T-helper 1 cell (primary cell): ENCODE measurements at regions not wholly inside any gene's neighbourhood (a gene's known extent, or its start where the extent isn't known, plus 50 kb on each side); places are given as distances from the start of the nearest gene placed in this dataset.
A peak's percentile ranks its signal among the peaks of the same experiment; 100 is the strongest.
"Not testable (repeated sequence)": the region's sequence is repeated elsewhere in the genome, so short reads cannot be mapped to it uniquely, and the experiment has no call there.

ENCODE experiments used
- DNase-seq, 5 donors: peaks; one replicate each; pipeline ENCODE4 v3.0.0-alpha.2; 2012 to 2020

DNA sequence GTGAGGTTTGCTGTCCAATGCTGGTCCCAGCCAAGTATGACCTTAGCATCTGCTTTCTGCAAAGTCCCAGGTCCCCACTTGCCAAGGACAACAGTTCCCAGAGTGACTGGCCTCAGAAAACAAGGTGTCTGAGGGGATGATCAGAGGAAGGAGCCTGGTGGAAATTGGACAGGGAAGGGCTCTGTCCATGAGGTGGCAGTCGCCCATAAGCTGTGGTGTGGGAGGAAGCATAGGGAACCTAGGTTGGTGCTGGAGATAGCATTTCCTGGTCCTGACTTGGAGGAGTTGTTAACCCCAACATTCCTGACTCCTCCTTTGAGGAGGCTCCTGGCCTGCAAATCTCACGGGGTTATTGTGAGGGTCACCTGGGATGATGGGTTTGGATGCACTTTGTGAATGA lies 77.8 kb downstream of the LIMS4 start:
- not testable (repeated sequence) for DNase-seq

DNA sequence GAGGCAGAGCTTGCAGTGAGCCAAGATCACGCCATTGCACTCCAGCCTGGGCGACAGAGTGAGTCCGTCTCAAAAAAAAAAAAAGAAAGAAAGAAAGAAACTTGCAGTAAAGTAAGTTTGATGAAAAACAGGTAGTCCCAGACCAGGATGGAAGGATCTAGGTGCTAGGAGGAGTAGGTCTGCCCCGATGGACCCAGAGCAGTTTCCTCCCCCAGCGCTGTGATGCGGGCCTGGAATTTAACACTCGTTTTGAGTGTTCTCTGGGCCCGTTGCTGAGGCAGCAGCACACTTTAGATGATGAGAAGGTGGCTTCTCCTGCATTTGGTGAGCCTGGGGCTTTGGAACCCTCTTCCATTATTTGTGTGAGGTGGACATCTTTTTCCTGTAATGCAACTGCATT lies 80.2 kb downstream of the LIMS4 start:
- not testable (repeated sequence) for DNase-seq

DNA sequence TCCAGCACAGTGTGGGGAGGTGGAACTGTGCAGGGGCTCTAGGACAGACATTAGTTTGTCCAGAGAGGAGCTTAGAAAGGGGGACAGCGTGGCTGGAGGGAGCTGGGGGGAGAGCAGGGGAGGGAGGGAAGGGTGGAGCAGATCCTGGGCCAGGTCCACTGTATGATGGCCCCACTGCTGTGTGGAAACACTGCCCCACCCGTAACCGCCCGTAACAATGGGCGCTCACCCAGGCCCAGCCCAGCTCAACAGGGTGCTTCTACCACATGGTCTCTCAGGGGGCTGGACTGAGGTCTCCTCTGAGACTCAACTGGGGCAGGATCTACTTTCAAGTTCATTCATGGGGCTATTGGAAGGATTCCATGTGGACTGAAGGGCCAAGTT lies 81.6 kb downstream of the LIMS4 start:
- not testable (repeated sequence) for DNase-seq

DNA sequence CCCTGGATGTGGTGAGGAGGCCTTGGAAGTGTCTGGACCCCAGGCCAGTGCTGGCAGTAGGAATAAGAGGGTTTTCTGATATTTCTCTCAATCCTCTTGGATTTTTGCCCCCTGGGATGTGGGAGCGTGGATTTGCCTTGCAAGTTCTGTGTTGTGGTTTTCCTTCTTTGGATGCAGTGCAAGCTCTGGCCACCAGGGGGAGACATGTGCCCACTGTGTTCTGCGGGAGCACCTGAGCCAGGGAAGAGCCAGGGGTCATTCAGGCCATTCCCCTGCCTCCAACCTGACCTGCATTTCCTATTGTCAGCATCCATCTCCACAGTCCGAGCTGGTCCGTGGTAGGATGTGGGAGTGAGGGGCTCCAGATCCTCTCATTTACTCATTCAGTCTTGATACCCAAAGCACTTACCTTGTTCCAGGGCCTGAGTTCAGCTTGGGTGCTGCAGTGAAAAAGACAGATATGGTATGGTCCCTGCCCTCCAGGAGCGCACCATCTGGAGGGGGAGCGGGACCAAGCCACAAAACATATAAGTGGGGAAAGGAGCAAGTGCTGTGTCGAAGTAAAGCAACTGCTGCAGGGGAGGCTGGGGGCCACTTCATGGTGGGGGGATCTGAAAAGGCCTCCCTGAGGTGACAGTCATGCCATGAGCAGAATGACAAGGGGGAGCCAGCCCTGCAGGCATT lies 82.1 kb downstream of the LIMS4 start:
- DNase-seq = peak in 1 of 5 donors; percentile 0

GRCh38 chr2:110387044-110387443 lies 85.6 kb downstream of the LIMS4 start:
- not testable (repeated sequence) for DNase-seq

DNA sequence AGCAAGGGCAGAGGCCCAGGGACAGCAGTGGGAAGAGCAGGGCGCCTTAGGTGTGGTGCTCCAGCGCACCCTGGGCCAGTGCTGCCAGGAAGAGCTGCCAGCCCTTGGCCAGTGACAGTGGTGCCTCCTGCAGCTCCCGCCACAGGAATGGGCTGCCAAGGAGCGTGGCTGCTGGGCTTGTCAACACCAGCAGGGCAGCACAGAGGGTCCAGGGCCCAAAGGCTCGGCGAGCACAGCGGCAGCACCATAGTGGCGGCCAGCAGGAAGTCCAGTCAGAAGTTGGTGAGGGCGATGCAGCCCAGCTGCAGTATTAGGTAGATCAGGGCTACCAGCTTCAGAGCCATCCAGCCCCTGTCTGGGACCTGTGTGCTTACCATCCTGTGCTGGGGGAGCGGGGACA lies 86.1 kb downstream of the LIMS4 start:
- DNase-seq = not testable (repeated sequence)

DNA sequence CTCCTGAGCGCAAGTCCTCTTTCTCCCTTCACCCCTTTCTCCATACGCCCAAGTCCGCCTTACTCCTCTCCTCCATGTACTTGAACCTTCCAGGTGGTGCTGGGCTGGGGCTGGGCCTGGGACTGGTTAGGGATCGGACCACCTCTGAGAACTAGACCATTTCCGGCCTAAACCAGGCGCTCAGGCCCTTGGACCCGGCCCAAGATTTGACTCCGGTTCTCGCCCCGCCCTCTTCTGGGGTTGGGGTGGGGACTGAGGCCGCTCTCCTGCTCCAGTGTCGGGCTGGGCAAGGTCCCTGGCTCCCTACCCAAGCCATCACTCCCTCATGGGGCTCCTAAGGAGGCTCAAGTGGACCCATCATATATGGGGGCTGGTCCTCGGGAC lies 87.9 kb downstream of the LIMS4 start:
- not testable (repeated sequence) for DNase-seq

GRCh38 chr2:110384109-110384735 lies 88.4 kb downstream of the LIMS4 start:
- DNase-seq = not testable (repeated sequence)

DNA sequence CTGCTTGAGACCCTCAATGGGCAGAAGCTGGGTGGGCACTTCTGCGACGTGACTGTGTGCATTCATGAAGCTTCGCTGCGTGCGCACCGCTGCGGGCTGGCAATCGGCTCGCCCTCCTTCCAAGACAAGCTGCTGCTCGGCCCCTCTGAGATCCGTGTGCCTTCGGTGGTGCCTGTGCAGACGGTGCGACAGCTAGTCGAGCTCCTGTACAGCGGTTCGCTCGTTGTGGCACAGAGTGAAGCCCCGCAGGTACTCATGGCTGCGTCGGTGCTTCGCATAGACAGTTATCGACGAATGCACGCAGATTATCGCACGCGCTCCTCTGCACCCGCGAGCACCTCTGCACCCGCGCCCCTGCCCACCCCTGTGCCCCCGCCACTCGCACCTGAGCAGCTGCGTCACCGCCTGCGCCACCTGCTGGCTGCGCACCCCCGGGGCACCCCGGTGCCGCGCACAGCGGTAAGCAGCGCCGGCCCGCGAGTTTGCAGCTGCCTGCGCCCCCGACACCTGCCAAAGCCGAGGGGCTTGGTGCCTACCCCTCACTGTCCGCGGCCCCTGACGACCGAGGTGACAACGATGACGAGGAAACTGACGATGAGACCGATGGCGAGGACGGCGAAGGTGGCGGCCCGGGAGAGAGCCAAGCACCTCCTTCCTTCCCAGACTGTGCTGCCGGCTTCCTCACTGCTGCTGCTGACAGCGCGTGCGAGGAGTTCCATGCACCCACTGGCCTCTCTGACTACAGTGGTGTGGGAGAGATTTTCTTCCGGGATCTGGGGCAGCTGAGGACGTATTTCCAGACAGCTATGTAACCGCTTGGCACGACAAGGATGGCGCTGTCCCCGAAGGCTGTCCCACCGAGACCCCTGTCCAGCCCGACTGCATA lies 89.2 kb downstream of the LIMS4 start:
- DNase-seq = not testable (repeated sequence)

- not testable (repeated sequence) for DNase-seq
Measured at GRCh38 chr2:110373519-110373918, 99.1 kb downstream of the LIMS4 start.

DNA sequence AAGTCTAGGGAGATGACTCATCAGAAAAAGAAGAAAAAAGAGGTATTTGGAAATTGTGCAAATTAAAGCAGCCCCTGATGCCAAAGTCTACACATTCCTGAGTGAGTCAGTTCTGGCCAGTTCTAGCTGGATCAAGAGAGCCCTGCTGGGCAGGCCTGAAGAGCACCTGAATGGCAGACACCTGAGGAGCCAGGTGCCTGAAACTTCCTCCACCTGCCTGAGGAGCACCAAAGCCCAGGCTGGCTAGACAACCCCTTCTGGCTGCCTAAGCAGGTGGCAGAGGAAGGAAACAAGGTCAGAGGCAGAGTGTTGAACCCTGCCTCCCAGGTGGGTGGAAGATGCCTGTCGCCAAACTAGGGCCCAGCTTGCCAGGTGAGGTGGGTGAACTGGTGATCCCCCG lies 101.0 kb downstream of the LIMS4 start:
- DNase-seq = not testable (repeated sequence)

DNA sequence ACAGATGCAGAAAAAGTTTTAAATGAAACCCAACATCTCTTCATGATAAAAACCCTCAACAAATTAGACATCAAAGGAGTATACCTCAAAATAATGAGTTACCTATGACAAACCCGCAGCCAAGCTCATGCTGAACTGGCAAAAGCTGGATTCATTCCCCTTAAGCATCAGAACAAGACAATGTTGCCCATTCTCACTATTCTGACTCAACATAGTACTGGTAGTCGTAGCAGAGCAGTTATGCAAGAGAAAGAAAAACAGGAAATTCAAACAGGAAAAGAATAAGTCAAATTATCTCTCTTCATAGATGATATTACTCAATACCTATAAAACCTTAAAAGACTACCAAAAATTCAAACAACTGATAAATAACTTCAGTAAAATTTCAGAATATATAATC lies 115.0 kb downstream of the LIMS4 start:
- DNase-seq = not testable (repeated sequence)

DNA sequence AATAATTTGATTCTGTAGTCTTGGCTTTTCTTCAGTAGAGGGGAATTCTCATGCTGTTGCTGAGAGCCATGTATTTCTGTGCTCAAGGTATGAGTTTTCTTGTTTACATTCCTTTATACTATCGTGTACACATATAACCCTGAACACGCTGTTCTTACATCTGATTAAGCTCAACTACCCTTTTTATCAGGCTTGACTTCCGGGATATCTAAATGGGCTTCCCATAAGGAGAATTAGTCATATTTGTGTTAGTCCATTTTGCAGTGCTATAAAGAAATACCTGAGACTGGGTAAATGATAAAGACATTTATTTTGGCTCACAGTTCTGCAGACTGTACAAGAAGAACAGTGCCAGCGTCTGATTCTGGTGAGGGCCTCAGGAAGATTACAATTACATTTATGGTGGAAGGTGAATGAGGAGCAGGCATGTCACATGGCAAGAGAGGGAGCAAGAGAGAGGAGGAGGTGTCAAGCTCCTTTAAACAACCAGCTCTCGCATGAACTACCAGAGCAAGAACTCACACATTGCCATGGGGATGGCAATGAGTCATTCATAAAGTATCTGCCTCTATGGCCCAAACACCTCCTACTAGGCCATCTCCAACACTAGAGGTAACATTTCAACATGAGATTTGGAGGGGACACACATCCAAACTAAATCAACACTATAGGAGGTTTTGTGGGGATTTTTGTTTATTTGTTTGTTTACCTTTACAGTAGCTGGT lies 118.2 kb downstream of the LIMS4 start:
- not testable (repeated sequence) for DNase-seq

- not testable (repeated sequence) for DNase-seq
Measured at GRCh38 chr2:110350718-110351117, 121.9 kb downstream of the LIMS4 start.

DNA sequence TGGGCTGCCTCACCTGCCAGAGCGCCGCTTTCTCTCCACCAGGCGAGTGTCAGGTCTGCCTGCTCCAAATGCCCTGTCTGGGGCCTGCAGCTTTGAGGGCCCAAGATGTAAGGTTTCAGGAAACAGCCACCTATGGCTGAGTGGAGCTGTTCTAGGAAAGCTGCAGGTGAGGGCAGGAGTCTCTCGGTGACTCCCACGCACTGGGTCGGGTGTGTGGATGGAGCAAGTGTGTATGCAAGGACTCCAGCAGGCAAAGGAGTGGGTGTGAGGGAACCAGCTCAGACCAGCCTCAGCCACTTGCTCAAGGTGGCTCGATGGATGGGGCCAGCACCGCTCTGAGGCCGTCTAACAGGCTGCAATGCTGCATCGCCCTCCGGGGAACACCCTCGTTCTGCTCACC lies 123.7 kb downstream of the LIMS4 start:
- DNase-seq = not testable (repeated sequence)

- DNase-seq = not testable (repeated sequence)
Measured at GRCh38 chr2:110344405-110345035, 128.1 kb downstream of the LIMS4 start.

DNA sequence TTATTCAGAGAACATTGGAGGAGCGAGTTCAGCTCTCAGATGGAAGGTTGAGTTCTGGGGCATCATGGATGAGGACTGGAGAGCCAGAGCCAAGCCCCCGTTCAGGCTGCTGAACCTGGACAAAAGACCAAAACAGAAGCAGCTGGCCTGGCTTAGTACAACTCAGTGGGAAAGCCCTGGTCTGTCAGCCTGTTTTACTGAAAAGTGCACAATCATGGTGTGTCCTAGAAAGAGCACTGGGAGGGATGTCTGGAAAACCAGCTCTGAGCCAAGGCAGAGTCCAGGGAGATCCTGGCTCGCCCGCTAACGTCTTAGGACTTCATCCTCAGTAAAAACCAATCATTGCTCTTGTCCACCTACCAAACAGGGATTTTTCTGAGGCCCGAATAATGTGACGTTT lies 129.7 kb upstream of the MTLN start:
- not testable (repeated sequence) for DNase-seq

- not testable (repeated sequence) for DNase-seq
Measured at GRCh38 chr2:110339126-110339525, 126.8 kb upstream of the MTLN start.

- not testable (repeated sequence) for DNase-seq
Measured at GRCh38 chr2:110338277-110339003, 126.1 kb upstream of the MTLN start.

DNA sequence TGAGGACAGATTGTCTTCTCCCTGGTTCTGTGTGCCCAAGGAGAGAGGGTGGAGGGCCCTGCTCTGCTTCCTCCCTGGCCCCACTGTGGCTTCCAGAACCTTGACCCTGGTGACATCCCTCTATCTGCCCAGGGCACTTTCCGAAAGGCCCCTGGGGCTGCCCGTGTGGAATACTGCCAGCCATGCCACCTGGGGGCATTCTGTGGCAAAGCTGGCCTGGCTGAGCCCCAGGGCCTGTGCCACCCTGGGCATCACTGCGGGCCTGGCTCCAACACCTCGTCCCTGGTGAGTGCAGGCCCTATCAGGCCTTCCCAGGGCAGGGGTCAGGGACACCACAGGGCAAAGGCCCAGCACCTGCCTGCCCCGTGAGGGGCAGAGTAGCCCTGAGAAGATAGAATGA lies 123.7 kb upstream of the MTLN start:
- not testable (repeated sequence) for DNase-seq

- DNase-seq = not testable (repeated sequence)
Measured at GRCh38 chr2:110335415-110336049, 123.2 kb upstream of the MTLN start.
